Stimulated activated CD4-positive, alpha-beta T cell treated with anti-CD3 and anti-CD28 coated beads, Interleukin-12 subunit alpha, Interleukin-12 subunit beta, amount 100 ng/mL, for 48 hours (primary cell): ENCODE measurements at regions not wholly inside any gene's neighbourhood (a gene's known extent, or its start where the extent isn't known, plus 50 kb on each side); places are given as distances from the start of the nearest gene placed in this dataset.
"Not testable (repeated sequence)": the region's sequence is repeated elsewhere in the genome, so short reads cannot be mapped to it uniquely, and the experiment has no call there.

Experiments
- DNase-seq, 3 donors: peaks; one replicate each; pipeline ENCODE4 v3.0.0-alpha.2; 2020; ENCODE audit warnings: low read depth in 2 of 3, low spot score in 1 of 3

DNA sequence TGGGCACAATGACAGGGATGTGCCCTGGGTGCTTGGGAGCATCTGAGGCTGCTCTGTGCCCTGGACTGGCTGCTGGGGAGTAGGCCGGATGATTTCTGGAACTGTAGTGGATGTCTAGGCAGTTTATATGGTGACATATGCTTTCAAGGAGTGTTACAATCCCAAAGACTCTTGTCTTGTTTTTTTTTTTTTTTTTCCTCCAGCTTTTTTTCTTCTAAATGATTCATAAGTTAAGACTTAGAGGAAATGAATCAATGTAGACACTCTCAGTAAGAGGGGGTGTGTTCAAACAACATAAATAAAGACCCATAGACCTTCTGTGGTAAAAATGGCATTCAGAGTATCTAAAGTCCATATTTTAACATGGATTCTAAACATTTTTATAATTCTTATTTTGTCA lies 706.1 kb upstream of the GOLIM4 start:
- DNase-seq = no peak

DNA sequence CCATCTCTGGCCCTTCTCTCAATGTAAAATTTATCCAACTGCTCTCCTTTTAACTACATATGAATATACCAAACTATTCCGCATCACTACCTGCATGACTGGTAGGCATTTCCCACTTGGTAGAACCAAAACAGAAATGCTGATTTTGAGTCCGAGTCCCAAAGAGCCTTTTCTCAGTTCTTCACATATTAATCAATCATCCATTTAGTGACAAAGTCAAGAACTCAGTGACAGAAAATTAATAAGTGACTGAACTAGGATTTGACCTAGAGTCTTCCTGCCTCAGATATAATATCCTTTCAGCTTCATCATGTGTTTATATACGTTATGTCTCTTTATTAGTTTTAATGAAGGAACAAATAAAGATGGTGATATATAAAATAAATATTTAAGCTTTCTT lies 700.6 kb upstream of the GOLIM4 start:
- no peak for DNase-seq

DNA sequence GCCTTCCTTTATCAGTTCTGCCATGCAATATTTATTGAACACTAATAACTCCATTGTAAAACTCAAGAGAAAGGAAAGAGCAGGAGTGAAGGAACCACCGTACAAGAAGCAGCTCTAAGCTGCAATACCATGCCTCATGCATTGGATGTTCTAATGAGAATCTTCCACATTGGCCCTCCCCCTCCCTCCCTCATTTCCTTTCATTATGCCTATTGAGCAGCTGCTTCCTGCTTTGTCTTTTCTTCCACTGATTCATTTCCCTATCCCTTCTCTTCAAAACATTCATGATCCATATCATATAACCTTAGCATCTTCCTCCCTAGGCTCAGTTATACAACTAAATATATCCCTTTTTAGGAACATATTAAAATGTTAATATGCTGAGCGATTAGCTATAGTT lies 698.7 kb upstream of the GOLIM4 start:
- DNase-seq = no peak

DNA sequence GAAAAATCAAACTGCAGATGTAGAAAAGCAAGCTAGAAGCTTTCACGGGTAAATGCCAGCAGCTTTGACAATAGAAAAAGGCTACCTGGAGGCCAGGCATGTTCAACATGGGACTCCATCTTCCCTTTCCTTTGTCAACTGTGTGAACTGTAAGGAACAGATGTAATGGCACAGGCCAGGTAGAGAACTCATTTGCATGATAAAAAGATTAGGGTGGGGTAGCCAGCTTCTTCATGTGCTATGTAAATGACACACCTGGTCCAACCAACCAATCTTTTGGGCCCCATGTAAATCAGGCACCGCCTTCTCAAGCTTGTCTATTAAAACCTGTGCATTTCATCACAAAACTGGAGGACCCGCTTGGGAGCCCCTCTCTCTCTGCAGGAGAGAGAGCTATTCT lies 686.5 kb upstream of the GOLIM4 start:
- DNase-seq = no peak

DNA sequence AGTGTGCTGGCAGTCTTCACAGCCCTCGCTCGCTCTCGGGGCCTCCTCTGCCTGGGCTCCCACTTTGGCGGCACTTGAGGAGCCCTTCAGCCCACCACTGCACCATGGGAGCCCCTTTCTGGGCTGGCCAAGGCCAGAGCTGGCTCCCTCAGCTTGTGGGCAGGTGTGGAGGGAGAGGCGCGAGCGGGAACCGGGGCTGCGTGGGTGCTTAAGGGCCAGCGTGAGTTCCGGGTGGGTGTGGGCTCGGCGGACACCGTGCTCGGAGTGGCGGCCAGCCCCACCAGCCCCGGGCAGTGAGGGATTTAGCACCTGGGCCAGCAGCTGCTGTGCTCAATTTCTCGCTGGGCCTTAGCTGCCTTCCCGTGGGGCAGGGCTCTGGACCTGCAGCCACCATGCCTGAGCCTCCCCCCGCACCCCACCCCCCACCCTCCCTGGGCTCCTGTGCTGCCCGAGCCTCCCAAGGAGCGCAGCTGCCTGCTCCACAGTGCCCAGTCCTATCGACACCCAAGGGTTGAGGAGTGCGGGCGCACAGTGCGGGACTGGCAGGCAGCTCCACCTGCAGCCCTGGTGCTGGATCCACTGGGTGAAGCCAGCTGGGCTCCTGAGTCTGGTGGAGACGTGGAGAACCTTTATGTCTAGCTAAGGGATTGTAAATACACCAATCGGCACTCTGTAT lies 684.4 kb upstream of the GOLIM4 start:
- not testable (repeated sequence) for DNase-seq

DNA sequence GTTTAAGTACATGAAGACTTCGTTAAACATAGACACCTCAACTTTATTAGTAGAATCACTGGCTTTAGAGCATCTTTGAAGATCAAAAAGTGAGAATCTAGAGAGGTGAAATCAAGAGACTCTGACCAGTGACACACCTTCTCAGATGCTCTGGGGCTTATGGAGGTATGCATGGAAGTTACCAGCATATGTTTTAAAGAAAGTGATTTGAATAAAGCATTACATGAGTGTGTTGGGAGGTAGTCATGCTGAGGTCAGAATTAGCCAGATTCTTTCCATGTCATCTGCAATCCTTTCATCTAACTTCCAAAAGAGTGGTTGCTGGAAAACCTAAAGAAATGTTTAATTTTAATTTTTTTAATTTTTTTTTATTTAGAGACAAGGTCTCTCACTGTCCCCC lies 658.0 kb upstream of the GOLIM4 start:
- DNase-seq = no peak

DNA sequence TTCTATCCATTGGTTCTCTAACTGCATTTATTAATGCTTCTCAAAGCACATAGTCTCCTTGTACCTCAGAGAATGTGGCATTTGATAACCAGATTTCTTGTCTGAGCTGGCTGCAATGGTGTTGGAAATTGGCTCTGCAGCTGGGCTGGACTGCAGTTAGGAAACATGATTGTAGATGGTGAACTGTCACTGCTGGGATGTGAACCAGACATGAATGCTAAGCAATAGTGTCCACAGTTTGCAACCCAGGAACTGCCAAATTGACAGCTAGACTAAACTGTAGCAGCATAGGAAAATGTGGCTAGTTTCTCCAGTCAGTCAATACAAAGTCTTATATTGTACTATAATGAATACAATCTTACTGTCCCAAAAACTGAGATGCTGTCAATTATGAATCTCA lies 656.6 kb upstream of the GOLIM4 start:
- DNase-seq = no peak

DNA sequence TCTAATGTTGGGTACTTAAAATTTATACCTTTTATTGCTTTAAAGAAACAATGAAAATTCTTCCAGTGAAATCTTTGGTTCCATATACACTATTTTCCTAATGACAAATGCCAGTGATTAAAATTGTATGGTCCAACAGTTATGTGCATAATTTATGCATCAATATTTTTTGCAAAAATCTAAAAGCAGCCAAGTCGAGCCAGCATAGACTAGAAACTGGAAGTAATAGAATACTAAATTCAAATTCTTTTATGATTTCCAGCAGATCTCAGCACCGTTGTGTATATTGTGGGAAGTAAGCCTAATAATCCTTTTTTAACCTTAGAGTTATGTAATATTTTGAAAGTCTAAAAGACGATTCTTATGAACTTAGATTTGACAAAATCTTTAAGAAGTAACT lies 652.0 kb upstream of the GOLIM4 start:
- no peak for DNase-seq

DNA sequence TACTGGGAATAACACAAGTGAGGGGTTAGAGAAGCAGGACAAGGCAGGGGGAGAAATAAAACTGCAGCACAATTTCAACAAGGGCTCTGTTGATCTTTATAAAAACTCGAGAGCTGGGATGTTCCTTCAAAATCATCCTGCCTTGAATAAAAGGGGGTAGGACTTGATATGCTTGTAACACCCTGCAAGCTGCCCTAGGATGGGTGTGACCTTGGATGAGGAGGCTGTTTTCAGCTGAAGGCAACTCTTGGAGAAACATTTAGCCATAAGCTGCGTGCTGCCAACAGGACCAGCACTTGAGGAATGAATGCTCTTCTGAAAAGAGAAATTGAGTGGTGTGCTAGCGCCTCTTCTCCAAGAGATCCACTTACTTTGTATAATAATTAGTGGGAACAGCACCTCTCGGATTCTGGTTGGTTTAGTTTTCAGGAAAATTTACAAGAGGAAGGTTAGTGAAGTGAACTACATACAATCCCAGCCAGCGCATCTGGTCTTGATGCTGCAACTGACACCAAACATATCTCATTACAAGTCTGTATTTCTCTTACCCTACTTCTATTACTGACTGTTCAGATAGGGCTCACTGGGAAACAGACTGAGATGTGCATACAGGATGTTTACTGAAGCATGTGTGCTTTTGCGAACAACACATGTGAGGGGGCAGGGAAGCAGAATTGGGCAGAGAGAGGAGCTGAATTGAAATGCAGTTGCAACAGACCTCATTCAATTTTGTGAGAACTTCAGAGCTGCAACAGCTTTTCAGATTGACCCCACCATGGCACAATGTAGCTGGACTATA lies 643.0 kb upstream of the GOLIM4 start:
- DNase-seq = no peak

DNA sequence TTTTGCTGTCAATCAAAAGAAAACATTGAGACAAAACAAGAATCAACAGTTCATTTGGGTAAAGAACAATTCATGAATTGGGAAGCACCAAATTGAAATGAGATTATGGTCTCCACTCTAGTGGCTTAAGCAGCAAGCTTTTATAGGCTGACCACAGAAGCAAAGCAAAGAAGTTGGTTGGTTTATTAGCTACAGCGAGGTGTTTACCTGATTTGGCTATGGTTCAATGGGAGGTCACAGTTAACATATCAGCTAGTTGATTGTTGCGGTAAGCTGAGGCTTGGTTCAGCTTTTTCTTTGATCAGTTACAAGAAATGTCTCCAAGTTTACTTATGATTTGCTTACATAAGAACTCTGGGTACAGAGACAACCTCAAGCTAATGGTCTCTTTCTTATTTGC lies 640.5 kb upstream of the GOLIM4 start:
- no peak for DNase-seq

DNA sequence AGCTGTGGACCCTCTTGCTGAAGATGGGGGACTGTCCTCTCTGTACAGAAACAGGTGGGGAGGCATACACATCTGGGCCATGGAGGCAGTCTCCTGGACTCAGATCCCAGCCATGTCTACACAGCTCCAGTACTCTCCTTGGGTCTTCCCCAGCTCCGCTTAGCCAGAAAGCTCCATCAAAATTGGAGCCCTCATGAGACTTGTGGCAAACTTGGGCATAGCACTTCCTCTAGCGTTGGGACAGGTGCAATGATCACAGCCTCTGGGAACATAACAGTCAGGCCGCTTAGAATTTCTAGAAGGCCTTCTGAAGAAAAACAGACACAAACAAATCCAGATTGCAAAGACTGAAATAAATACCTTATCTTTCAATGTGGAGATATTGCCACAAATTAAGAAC lies 634.3 kb upstream of the GOLIM4 start:
- DNase-seq = no peak

DNA sequence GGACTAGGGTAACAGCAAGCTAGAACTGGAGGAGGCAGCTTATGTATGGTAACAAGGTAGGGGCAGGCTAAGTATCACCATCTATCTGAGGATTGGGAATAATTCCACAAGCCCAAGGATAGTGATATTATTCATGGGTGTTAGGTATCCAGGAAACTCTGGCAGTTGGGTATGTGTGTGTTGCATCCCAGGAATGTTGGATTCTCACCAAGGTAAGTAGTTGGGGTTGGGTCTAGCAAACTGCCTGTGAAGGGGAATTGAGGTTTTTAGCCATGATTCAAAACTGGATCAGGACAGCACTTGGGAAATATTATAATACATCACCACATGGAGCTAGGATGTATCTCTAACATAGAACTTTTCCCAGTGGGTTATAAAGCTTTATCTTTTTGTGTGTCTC lies 626.4 kb upstream of the GOLIM4 start:
- DNase-seq = no peak

DNA sequence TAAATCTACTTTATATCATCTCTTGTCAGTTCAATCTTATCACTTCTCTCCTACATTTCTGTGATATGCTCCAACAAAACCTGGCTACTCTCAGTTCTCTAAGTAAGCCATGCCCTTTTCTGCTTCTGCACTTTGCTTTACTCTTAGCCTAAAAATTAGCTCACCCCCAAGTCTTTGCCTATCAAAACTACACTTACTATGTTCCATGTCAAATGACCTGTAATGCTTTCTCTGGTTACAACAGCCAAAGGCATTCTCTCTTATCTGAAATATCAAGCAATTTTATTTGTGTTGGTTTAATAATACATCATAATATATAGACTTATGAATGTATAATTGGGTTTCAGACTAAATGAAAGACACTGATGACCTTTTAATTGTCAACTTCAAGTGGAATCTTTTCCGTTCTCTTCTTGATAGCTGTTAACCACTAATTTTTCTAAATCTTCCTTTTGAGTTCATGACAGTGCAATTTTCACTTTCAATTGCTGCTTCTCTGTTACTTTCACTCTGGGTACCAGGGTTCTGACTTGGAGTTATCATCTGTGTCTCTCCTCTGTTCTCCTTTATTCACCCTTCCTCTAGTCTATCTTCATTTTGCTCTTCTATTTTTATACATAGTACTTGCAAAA lies 619.0 kb upstream of the GOLIM4 start:
- DNase-seq = no peak

DNA sequence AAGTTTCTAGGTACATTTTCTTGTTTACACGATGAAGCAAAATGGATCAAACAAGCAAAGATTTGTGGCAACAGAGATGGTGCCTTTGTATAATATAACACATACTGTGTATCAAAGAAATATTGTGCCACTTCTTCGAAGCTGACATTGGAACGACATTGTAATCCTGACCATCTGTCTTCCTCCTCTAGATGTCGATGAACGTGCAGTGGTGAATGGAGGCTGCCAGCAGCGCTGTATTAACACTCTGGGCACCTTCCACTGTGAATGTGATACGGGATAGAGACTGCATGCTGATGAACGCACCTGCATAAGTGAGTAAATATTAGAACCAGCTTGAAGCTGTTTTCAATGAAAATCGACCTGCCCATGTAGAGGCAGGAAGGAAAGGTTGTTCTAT lies 613.3 kb upstream of the GOLIM4 start:
- no peak for DNase-seq

DNA sequence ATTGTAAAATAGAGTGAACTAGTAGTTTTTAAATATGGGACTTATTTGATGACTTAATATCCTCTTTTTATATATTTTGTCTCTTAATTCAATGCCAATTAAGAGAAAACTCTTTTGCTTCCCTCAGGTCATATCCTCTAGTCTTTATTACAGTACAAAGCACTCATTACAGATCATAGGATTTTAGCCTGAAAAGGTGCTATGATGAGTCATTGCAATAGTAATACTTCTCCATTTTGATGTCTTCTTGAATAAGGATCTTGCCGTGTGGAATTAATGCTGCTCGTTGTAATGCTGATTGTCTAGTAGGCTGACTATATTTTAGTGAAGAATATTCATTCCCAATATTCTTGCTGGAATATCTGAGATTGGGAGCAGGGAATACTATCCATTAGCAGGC lies 612.2 kb upstream of the GOLIM4 start:
- no peak for DNase-seq

DNA sequence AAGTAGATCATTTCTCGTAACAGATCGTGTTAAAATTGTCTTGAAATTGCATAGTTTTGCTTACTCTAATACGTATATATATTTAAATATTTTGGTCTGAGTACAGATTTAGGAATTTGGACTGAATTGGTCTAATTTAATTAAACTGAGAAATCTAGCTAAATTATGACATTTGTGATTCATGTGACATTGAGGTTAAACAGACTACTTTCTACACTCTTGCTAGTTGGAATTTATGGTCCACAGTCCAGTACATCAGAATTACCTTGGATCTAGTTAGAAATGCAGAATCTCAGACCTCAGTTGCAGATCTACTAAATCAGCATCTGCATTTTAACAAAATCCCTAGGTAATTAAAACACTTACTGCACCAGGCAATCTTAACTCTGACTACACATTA lies 609.7 kb upstream of the GOLIM4 start:
- DNase-seq = no peak

DNA sequence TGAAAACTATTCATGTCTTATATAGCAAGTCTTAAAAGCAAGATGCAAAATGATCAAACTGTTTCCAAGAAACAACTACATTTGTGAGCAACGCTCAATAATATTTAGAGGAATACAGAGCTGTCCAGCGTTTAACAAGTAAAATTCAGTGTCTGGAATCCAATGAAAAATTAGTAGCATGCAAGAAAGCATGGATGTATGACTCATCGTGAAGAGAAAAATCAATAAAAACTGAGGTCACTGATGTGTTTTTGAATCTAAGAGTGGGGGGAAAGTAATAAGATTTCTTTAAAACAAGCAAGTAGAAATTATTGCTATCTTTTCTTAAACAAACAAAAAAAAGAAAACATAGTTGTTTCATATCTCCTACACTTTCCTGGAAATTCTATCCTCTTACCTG lies 600.3 kb upstream of the GOLIM4 start:
- no peak for DNase-seq

DNA sequence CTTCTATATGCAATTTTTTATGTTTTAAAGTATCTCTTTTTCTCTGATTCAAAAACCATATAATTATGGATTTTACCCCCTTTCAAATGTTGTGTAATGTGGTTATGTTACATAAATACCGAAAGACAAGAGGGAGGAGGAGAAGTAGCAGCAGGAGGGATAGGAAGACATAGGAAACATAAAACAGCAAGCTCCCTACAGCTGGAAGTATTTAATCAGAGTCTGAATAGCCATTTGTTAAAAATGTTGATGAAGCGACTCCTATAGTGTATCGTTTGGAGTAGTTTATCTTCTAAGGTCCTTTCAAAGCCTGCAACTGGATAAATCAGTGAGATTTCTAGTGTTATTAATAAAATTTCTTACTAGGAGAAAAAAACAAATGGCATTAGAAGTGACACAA lies 598.1 kb upstream of the GOLIM4 start:
- DNase-seq = no peak

DNA sequence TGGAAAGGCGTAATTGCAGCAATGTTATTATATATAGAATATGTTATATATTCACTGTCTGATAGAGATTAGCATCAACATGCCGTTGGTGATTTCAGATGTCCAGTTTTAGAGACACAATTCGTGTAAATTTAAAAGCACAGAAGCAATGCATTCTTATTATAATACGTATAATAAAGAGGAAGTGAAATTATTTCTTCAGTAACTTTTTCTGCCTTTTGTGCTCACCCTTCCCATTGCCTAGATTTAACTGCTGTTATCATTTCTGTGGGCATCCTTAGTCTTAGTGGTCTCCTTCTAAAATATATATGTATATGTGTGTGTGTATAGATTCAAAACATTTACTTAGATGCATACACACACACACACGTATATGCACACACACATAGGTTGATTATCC lies 592.5 kb upstream of the GOLIM4 start:
- DNase-seq = no peak

DNA sequence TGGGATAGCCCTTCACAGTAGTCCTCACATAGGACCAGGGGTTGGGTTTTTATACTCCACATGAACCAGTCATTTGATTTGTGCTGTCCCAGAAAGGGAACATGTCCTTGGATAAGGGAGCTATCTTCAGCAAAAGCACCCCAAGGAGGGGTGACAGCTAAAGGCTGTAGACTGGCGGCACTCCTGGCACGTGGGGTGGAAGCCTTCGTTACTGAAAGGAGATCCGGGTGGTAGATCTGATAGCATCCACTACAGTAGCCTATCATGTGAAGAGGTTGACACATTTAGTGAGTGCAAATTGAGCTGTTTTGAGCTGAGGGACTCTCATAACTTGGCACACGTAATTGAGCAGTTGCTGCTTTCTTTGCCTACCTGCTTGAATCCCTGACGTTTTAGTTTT lies 588.8 kb upstream of the GOLIM4 start:
- DNase-seq = no peak

DNA sequence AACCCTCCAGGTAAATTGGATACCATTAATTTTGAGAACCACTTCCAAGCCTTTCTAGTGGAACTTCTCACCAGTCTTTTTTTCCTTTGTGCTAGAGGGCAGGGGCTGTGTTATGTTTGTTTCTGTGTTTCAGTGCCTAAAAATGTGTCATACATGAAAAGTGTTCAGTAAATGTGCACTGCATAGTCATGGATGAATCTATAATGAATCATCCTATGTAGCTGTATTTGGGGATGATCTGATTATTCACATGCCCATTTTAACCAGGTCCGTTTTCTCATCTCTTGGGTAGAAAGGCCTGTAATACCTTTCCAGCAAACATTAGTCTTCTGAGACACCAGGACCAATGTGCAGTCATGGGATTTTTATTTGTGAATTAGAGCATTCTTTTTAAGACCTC lies 583.0 kb upstream of the GOLIM4 start:
- DNase-seq = no peak

DNA sequence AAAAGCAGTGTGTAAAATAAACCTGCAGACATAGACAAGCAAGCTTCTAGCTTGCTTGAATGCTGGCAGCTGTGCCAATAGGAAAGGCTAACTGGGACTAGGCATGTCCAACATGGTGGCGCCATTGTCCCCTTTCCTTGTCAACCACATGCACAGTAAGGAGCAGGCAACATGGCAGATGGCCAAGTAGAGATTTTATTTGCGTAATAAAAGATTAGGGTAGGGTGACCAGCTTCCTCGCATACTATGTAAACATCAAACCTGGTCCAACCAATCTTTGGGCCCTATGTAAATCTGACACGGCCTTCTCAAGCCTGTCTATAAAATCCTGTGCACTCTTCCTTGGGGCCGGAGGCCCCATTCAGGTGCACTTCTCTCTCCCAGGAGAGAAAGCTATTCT lies 575.4 kb upstream of the GOLIM4 start:
- no peak for DNase-seq
